HG03457 (cell line): ENCODE measurements at regions not wholly inside any gene's neighbourhood (a gene's known extent, or its start where the extent isn't known, plus 50 kb on each side); places are given as distances from the start of the nearest gene placed in this dataset.
A peak's percentile ranks its signal among the peaks of the same experiment; 100 is the strongest.

Experiments used
- ATAC-seq: cut with Tn5 transposase; IDR thresholded peaks from one replicate; pipeline ENCODE4 v1.9.1; 2021; ENCODE audit warnings: moderate number of reproducible peaks; ENCODE audit not compliant: unreplicated experiment

- no peak for ATAC-seq
These were observed 128.5 kb upstream of the ARX start for GRCh38 chrX:25144043-25144940.

- ATAC-seq: no peak
These were observed 127.8 kb upstream of the ARX start for GRCh38 chrX:25143596-25143995.

- ATAC-seq: no peak
These were observed 125.9 kb upstream of the ARX start for GRCh38 chrX:25141684-25142083.

- no peak for ATAC-seq
These were observed 115.3 kb upstream of the ARX start for GRCh38 chrX:25131055-25131454.

GRCh38 chrX:25130619-25131018 lies 114.9 kb upstream of the ARX start:
- no peak for ATAC-seq

- no peak for ATAC-seq
These were observed 109.7 kb upstream of the ARX start for GRCh38 chrX:25125483-25125882.

- no peak for ATAC-seq
These were observed 108.6 kb upstream of the ARX start for GRCh38 chrX:25124391-25124790.

- no peak for ATAC-seq
These were observed 96.4 kb upstream of the ARX start for GRCh38 chrX:25112156-25112555.

- no peak for ATAC-seq
These were observed 92.7 kb upstream of the ARX start for GRCh38 chrX:25108481-25108880.

GRCh38 chrX:25105221-25105620 lies 89.5 kb upstream of the ARX start:
- no peak for ATAC-seq

- no peak for ATAC-seq
These were observed 80.8 kb upstream of the ARX start for GRCh38 chrX:25096522-25097045.

GRCh38 chrX:25091152-25091551 lies 75.4 kb upstream of the ARX start:
- ATAC-seq: peak; percentile 65

GRCh38 chrX:25084446-25084845 lies 68.7 kb upstream of the ARX start:
- no peak for ATAC-seq

GRCh38 chrX:25083661-25084060 lies 67.9 kb upstream of the ARX start:
- ATAC-seq: no peak

- no peak for ATAC-seq
These were observed 63.3 kb upstream of the ARX start for GRCh38 chrX:25079020-25079419.

GRCh38 chrX:25076941-25077500 lies 61.3 kb upstream of the ARX start:
- no peak for ATAC-seq

GRCh38 chrX:25072247-25072646 lies 56.5 kb upstream of the ARX start:
- no peak for ATAC-seq

GRCh38 chrX:25070038-25070437 lies 54.3 kb upstream of the ARX start:
- ATAC-seq: no peak

GRCh38 chrX:25069209-25069608 lies 53.4 kb upstream of the ARX start:
- ATAC-seq: no peak

- ATAC-seq: no peak
These were observed 52.6 kb upstream of the ARX start for GRCh38 chrX:25068340-25068739.

GRCh38 chrX:25067271-25068172 lies 51.8 kb upstream of the ARX start:
- no peak for ATAC-seq
